ENCODE measurements at regions not wholly inside any gene's neighbourhood (a gene's known extent, or its start where the extent isn't known, plus 50 kb on each side); places are given as distances from the start of the nearest gene placed in this dataset.

DNA sequence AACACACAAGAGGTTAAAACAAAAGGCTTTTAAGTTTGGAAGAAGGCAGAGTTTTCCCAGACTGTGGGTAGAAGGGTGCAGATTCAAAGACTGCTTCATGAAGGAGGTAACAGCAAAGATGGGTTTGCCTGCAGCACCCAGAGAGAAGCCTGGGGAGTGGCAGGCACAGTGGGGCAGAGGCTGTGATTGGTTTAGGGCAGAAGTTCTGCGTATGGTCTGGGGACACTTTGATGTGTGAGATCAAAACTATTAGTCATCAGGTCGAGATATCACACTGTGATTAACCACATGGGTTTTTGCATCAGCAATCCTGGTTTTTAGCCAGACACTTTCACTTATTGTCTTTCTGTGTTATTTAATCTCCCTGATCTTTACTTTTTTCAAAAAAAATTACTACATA lies 188.8 kb upstream of the GLRA1 start:
- H3K4me3 ChIP-seq (ENCODE audit: low read depth in 1 of 3, low read length in 3 of 3): no peak overlapping the region
- 72% methylated on average over 2 of the region's 2 CpGs for WGBS
- no peaks in the 10 kb centered on the region for H3K4me1 ChIP-seq (ENCODE audit: control insufficient read depth in 4 of 4, insufficient read depth in 4 of 4, low read length in 3 of 4)

GRCh38 chr5:152107220-152107619 lies 182.6 kb upstream of the GLRA1 start:
- H3K4me3 ChIP-seq (ENCODE audit: low read depth in 1 of 3, low read length in 3 of 3): no peak overlapping the region
- H3K27ac ChIP-seq (ENCODE audit: low read depth in 1 of 2, low read length in 2 of 2): no peak overlapping the region
- no peaks in the 10 kb centered on the region for H3K27me3 ChIP-seq (ENCODE audit: control insufficient read depth in 4 of 4, insufficient read depth in 4 of 4, low read length in 3 of 4)
- H3K9me3 ChIP-seq (ENCODE audit: control insufficient read depth in 4 of 4, low read length in 3 of 4): peaks cover 0 to 1% (median 0%) of the 10 kb centered on the region in 4 donors
- H3K4me1 ChIP-seq (ENCODE audit: control insufficient read depth in 4 of 4, insufficient read depth in 4 of 4, low read length in 3 of 4): no peaks in the 10 kb centered on the region
- 29% methylated on average over 3 of the region's 3 CpGs for WGBS
- DNase-seq (ENCODE audit: low spot score): no peak
- no peak overlapping the region for H3K9ac ChIP-seq (ENCODE audit: low read depth in 1 of 2, low read length in 2 of 2)
- no peak for TF ChIP-seq HNF4G (IDR thresholded peaks at IDR 0.05)
- no peak for TF ChIP-seq NR2F2 (IDR thresholded peaks at IDR 0.05)
- H3K36me3 ChIP-seq (ENCODE audit: control insufficient read depth in 4 of 4, insufficient read depth in 3 of 4, low read depth in 1 of 4, low read length in 3 of 4): no peaks in the 10 kb centered on the region

More for the DNA sequence above, 188.8 kb upstream of the GLRA1 start:
- no peak overlapping the region for H3K27ac ChIP-seq (ENCODE audit: low read depth in 1 of 2, low read length in 2 of 2)
- H3K9ac ChIP-seq (ENCODE audit: low read depth in 1 of 2, low read length in 2 of 2): no peak overlapping the region
- H3K27me3 ChIP-seq (ENCODE audit: control insufficient read depth in 4 of 4, insufficient read depth in 4 of 4, low read length in 3 of 4): peaks cover 0 to under 1% (median 0%) of the 10 kb centered on the region in 4 donors
- no peaks in the 10 kb centered on the region for H3K9me3 ChIP-seq (ENCODE audit: control insufficient read depth in 4 of 4, low read length in 3 of 4)
- no peaks in the 10 kb centered on the region for H3K36me3 ChIP-seq (ENCODE audit: control insufficient read depth in 4 of 4, insufficient read depth in 3 of 4, low read depth in 1 of 4, low read length in 3 of 4)
- DNase-seq (ENCODE audit: low spot score): no peak
- TF ChIP-seq RAD21 (IDR thresholded peaks at IDR 0.05) (no peak), REST (IDR thresholded peaks at IDR 0.05) (no peak), SP1 (IDR thresholded peaks at IDR 0.05) (no peak), RXRA (IDR thresholded peaks at IDR 0.05) (no peak), EGR1 (IDR thresholded peaks at IDR 0.05; ENCODE audit: low read depth in 2 of 2) (no peak)
- TF ChIP-seq, protein P1, sequence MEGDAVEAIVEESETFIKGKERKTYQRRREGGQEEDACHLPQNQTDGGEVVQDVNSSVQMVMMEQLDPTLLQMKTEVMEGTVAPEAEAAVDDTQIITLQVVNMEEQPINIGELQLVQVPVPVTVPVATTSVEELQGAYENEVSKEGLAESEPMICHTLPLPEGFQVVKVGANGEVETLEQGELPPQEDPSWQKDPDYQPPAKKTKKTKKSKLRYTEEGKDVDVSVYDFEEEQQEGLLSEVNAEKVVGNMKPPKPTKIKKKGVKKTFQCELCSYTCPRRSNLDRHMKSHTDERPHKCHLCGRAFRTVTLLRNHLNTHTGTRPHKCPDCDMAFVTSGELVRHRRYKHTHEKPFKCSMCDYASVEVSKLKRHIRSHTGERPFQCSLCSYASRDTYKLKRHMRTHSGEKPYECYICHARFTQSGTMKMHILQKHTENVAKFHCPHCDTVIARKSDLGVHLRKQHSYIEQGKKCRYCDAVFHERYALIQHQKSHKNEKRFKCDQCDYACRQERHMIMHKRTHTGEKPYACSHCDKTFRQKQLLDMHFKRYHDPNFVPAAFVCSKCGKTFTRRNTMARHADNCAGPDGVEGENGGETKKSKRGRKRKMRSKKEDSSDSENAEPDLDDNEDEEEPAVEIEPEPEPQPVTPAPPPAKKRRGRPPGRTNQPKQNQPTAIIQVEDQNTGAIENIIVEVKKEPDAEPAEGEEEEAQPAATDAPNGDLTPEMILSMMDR (IDR thresholded peaks at IDR 0.05; ENCODE audit: low read depth, low read length, missing input control): no peak

DNA sequence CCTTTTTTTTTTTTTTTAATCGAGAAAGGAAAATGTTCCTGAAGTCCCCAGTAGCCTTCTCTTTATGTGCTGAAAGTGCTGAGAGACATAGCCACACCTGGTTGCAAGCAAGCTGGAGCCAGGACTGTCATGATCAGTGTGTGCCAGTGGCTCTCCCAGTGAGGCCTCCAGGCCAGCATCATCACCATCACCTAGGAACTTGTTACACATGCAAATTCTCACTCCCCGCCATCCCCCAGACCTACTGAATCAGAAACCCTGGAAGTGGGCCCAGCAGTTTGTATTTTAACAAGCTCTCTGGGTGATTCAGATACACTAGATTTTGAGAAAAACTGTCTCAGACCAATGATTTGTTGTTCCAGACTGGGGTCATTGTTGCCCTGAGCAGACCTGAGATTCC lies 181.9 kb upstream of the GLRA1 start:
- no peak for TF ChIP-seq RXRA (IDR thresholded peaks at IDR 0.05)
- no peak for TF ChIP-seq YY1 (IDR thresholded peaks at IDR 0.05)
- Histone ChIP-seq H3K36me3 (ENCODE audit: control insufficient read depth in 4 of 4, insufficient read depth in 3 of 4, low read depth in 1 of 4, low read length in 3 of 4) (no peaks in the 10 kb centered on the region), H3K4me1 (ENCODE audit: control insufficient read depth in 4 of 4, insufficient read depth in 4 of 4, low read length in 3 of 4) (no peaks in the 10 kb centered on the region), H3K9me3 (ENCODE audit: control insufficient read depth in 4 of 4, low read length in 3 of 4) (peaks cover 0 to 6% (median 0%) of the 10 kb centered on the region in 4 donors), H3K27ac (ENCODE audit: low read depth in 1 of 2, low read length in 2 of 2) (no peak overlapping the region), H3K27me3 (ENCODE audit: control insufficient read depth in 4 of 4, insufficient read depth in 4 of 4, low read length in 3 of 4) (no peaks in the 10 kb centered on the region), H3K4me3 (ENCODE audit: low read depth in 1 of 3, low read length in 3 of 3) (no peak overlapping the region), H3K9ac (ENCODE audit: low read depth in 1 of 2, low read length in 2 of 2) (no peak overlapping the region)
- 79% methylated on average over 2 of the region's 2 CpGs for WGBS
- DNase-seq (ENCODE audit: low spot score): no peak

Measured in liver (tissue), 8 donors.